Stimulated activated CD4-positive, alpha-beta T cell treated with anti-CD3 and anti-CD28 coated beads, Interleukin-15, amount 100 ng/mL, for 1 hour (primary cell): ENCODE measurements at regions not wholly inside any gene's neighbourhood (a gene's known extent, or its start where the extent isn't known, plus 50 kb on each side); places are given as distances from the start of the nearest gene placed in this dataset.
"Not testable (repeated sequence)": the region's sequence is repeated elsewhere in the genome, so short reads cannot be mapped to it uniquely, and the experiment has no call there.

Experiments used
- DNase-seq, 2 donors: peaks; one replicate each; pipeline ENCODE4 v3.0.0-alpha.2; 2020; ENCODE audit warnings: low read depth in 1 of 2, low spot score in 1 of 2

- DNase-seq, result peak; percentile 70 to 72
Measured at GRCh38 chr1:121519042-121519755, 334.4 kb downstream of the SRGAP2C start.

GRCh38 chr1:121519756-121520286 is 335.0 kb downstream of the SRGAP2C start:
- not testable (repeated sequence) for DNase-seq

GRCh38 chr1:121522061-121522759 is 337.4 kb downstream of the SRGAP2C start:
- DNase-seq, result no peak

GRCh38 chr1:121523112-121523511 is 338.3 kb downstream of the SRGAP2C start:
- not testable (repeated sequence) for DNase-seq

- no peak for DNase-seq
Measured at GRCh38 chr1:121525355-121525754, 340.6 kb downstream of the SRGAP2C start.

GRCh38 chr1:121528958-121529357 is 344.2 kb downstream of the SRGAP2C start:
- DNase-seq, result not testable (repeated sequence)

- DNase-seq, result not testable (repeated sequence)
Measured at GRCh38 chr1:121530026-121530425, 345.3 kb downstream of the SRGAP2C start.

GRCh38 chr1:121531747-121532146 is 347.0 kb downstream of the SRGAP2C start:
- not testable (repeated sequence) for DNase-seq

GRCh38 chr1:121538148-121538547 is 353.4 kb downstream of the SRGAP2C start:
- DNase-seq, result not testable (repeated sequence)

GRCh38 chr1:121538943-121539575 is 354.3 kb downstream of the SRGAP2C start:
- no peak for DNase-seq

GRCh38 chr1:121543988-121544387 is 359.2 kb downstream of the SRGAP2C start:
- DNase-seq, result not testable (repeated sequence)

GRCh38 chr1:121544500-121544899 is 359.7 kb downstream of the SRGAP2C start:
- DNase-seq, result no peak

GRCh38 chr1:121545899-121546298 is 361.1 kb downstream of the SRGAP2C start:
- not testable (repeated sequence) for DNase-seq

- no peak for DNase-seq
Measured at GRCh38 chr1:121546830-121547591, 362.2 kb downstream of the SRGAP2C start.

- DNase-seq, result not testable (repeated sequence)
Measured at GRCh38 chr1:121547726-121548125, 363.0 kb downstream of the SRGAP2C start.

GRCh38 chr1:121550817-121551216 is 366.0 kb downstream of the SRGAP2C start:
- not testable (repeated sequence) for DNase-seq

GRCh38 chr1:121551491-121551890 is 366.7 kb downstream of the SRGAP2C start:
- not testable (repeated sequence) for DNase-seq

- DNase-seq, result not testable (repeated sequence)
Measured at GRCh38 chr1:121556560-121556959, 371.8 kb downstream of the SRGAP2C start.

GRCh38 chr1:121558034-121558433 is 373.3 kb downstream of the SRGAP2C start:
- not testable (repeated sequence) for DNase-seq

- no peak for DNase-seq
Measured at GRCh38 chr1:121558514-121558913, 373.7 kb downstream of the SRGAP2C start.

GRCh38 chr1:121566346-121566745 is 381.6 kb downstream of the SRGAP2C start:
- DNase-seq, result no peak
